ENCODE measurements at regions not wholly inside any gene's neighbourhood (a gene's known extent, or its start where the extent isn't known, plus 50 kb on each side); places are given as distances from the start of the nearest gene placed in this dataset.

DNA sequence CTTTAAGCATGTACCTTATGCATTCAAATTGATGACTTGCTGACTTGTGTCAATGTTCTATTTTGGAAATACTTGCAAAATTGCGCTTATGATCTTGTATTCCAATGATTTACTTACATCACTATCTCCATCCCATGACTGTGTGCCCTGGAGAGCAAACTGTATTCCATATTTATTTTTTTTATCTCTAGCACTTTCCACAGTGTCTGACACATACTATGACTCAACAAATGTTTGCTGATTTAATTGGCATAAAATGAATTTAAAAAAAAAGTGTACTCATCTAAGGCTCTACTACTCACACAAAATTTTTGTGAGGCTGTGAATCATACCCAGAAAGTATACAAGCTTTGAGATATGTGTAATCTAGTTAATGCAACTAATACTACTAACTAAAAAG, 1066.8 kb upstream of the ADGRL3 start:
- Histone ChIP-seq H3K27ac (ENCODE audit: low read depth) (no peak overlapping the region), H3K79me2 (replicated peaks; ENCODE audit: insufficient read depth) (no peaks in the 10 kb centered on the region), H3K9me2 (ENCODE audit: insufficient read depth) (no peaks in the 10 kb centered on the region), H4K20me1 (replicated peaks; ENCODE audit: insufficient read depth) (no peaks in the 10 kb centered on the region), H3K4me1 (ENCODE audit: insufficient read depth) (no peaks in the 10 kb centered on the region), H3K4me2 (no peak overlapping the region), H3F3A (replicated peaks; ENCODE audit: low read depth) (no peaks in the 10 kb centered on the region), H3K4me3 (no peak overlapping the region), H3K27me3 (ENCODE audit: insufficient read depth) (no peaks in the 10 kb centered on the region), H2AFZ (no peak overlapping the region), H3K36me3 (ENCODE audit: insufficient read depth) (no peaks in the 10 kb centered on the region)
- Mint-ChIP-seq H3K36me3 (ENCODE audit: low read depth) (no peaks in the 10 kb centered on the region), H3K4me3 (no peak overlapping the region), H3K9me3 (no peaks in the 10 kb centered on the region), H3K4me1 (no peaks in the 10 kb centered on the region), H3K27me3 (ENCODE audit: insufficient read depth, low read depth, poor library complexity) (no peaks in the 10 kb centered on the region), H3K27ac (no peak overlapping the region)
- TF ChIP-seq STAT1 (IDR thresholded peaks at IDR 0.05; ENCODE audit: unreplicated experiment) (no peak), EZH2phosphoT487 (IDR thresholded peaks at IDR 0.05; ENCODE audit: unreplicated experiment) (no peak), POLR2AphosphoS5 (IDR thresholded peaks at IDR 0.05; ENCODE audit: low read depth) (no peak), EZH2 (IDR thresholded peaks at IDR 0.05; ENCODE audit: low read depth, unreplicated experiment) (no peak), NANOG (IDR thresholded peaks at IDR 0.05; ENCODE audit: borderline replicate concordance) (no peak), ZNF331 (CRISPR knock-in tag; IDR thresholded peaks at IDR 0.05; ENCODE audit: low read depth) (no peak), CREB1 (CRISPR knock-in tag; IDR thresholded peaks at IDR 0.05; ENCODE audit: low read depth) (no peak), CTCF (conservative IDR thresholded peaks at IDR 0.05; ENCODE audit: low read depth in 2 of 2) (no peak), JUNB (IDR thresholded peaks at IDR 0.05; ENCODE audit: unreplicated experiment) (no peak), ZNF114 (CRISPR knock-in tag; IDR thresholded peaks at IDR 0.05) (no peak), ETS1 (IDR thresholded peaks at IDR 0.05) (no peak)
- TF ChIP-seq, protein P1, sequence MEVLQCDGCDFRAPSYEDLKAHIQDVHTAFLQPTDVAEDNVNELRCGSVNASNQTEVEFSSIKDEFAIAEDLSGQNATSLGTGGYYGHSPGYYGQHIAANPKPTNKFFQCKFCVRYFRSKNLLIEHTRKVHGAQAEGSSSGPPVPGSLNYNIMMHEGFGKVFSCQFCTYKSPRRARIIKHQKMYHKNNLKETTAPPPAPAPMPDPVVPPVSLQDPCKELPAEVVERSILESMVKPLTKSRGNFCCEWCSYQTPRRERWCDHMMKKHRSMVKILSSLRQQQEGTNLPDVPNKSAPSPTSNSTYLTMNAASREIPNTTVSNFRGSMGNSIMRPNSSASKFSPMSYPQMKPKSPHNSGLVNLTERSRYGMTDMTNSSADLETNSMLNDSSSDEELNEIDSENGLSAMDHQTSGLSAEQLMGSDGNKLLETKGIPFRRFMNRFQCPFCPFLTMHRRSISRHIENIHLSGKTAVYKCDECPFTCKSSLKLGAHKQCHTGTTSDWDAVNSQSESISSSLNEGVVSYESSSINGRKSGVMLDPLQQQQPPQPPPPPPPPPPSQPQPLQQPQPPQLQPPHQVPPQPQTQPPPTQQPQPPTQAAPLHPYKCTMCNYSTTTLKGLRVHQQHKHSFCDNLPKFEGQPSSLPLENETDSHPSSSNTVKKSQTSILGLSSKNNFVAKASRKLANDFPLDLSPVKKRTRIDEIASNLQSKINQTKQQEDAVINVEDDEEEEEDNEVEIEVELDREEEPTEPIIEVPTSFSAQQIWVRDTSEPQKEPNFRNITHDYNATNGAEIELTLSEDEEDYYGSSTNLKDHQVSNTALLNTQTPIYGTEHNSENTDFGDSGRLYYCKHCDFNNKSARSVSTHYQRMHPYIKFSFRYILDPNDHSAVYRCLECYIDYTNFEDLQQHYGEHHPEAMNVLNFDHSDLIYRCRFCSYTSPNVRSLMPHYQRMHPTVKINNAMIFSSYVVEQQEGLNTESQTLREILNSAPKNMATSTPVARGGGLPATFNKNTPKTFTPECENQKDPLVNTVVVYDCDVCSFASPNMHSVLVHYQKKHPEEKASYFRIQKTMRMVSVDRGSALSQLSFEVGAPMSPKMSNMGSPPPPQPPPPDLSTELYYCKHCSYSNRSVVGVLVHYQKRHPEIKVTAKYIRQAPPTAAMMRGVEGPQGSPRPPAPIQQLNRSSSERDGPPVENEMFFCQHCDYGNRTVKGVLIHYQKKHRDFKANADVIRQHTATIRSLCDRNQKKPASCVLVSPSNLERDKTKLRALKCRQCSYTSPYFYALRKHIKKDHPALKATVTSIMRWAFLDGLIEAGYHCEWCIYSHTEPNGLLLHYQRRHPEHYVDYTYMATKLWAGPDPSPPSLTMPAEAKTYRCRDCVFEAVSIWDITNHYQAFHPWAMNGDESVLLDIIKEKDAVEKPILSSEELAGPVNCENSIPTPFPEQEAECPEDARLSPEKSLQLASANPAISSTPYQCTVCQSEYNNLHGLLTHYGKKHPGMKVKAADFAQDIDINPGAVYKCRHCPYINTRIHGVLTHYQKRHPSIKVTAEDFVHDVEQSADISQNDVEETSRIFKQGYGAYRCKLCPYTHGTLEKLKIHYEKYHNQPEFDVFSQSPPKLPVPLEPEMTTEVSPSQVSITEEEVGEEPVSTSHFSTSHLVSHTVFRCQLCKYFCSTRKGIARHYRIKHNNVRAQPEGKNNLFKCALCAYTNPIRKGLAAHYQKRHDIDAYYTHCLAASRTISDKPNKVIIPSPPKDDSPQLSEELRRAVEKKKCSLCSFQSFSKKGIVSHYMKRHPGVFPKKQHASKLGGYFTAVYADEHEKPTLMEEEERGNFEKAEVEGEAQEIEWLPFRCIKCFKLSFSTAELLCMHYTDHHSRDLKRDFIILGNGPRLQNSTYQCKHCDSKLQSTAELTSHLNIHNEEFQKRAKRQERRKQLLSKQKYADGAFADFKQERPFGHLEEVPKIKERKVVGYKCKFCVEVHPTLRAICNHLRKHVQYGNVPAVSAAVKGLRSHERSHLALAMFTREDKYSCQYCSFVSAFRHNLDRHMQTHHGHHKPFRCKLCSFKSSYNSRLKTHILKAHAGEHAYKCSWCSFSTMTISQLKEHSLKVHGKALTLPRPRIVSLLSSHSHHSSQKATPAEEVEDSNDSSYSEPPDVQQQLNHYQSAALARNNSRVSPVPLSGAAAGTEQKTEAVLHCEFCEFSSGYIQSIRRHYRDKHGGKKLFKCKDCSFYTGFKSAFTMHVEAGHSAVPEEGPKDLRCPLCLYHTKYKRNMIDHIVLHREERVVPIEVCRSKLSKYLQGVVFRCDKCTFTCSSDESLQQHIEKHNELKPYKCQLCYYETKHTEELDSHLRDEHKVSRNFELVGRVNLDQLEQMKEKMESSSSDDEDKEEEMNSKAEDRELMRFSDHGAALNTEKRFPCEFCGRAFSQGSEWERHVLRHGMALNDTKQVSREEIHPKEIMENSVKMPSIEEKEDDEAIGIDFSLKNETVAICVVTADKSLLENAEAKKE (CRISPR knock-in tag; IDR thresholded peaks at IDR 0.05): no peak
- TF ChIP-seq, protein P2, sequence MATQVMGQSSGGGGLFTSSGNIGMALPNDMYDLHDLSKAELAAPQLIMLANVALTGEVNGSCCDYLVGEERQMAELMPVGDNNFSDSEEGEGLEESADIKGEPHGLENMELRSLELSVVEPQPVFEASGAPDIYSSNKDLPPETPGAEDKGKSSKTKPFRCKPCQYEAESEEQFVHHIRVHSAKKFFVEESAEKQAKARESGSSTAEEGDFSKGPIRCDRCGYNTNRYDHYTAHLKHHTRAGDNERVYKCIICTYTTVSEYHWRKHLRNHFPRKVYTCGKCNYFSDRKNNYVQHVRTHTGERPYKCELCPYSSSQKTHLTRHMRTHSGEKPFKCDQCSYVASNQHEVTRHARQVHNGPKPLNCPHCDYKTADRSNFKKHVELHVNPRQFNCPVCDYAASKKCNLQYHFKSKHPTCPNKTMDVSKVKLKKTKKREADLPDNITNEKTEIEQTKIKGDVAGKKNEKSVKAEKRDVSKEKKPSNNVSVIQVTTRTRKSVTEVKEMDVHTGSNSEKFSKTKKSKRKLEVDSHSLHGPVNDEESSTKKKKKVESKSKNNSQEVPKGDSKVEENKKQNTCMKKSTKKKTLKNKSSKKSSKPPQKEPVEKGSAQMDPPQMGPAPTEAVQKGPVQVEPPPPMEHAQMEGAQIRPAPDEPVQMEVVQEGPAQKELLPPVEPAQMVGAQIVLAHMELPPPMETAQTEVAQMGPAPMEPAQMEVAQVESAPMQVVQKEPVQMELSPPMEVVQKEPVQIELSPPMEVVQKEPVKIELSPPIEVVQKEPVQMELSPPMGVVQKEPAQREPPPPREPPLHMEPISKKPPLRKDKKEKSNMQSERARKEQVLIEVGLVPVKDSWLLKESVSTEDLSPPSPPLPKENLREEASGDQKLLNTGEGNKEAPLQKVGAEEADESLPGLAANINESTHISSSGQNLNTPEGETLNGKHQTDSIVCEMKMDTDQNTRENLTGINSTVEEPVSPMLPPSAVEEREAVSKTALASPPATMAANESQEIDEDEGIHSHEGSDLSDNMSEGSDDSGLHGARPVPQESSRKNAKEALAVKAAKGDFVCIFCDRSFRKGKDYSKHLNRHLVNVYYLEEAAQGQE (IDR thresholded peaks at IDR 0.05; ENCODE audit: unreplicated experiment): no peak
- ATAC-seq (no peak), DNase-seq (ENCODE audit: low spot score) (no peak)
